ENCODE measurements at regions not wholly inside any gene's neighbourhood (a gene's known extent, or its start where the extent isn't known, plus 50 kb on each side); places are given as distances from the start of the nearest gene placed in this dataset.

DNA sequence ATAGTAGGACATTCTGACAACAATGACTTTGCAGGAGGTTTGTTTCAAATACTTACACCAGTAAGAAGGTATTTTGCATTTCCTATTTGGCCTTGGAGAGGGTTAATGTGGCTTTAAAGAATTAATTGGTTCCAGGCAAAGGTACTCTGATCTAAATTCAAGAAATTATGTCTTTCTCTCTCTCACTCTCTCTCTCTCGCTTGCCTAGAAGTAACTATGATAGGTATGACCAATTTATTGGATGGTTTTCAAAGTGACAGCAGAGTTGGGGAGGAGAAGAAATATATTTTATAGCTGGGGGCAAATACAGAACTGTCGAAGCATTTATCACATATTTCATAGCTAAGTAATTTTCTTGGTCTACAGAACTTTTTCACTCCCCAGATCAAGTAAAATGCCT is 116.0 kb downstream of the ATP6V1G3 start:
- Histone ChIP-seq H3K4me1 (ENCODE audit: control insufficient read depth, insufficient read depth, low read length) (no peaks in the 10 kb centered on the region), H3K27ac (ENCODE audit: low read length) (no peak overlapping the region), H3K36me3 (ENCODE audit: control insufficient read depth, insufficient read depth, low read length) (no peaks in the 10 kb centered on the region), H3K9me3 (ENCODE audit: control insufficient read depth, insufficient read depth, low read depth, low read length) (no peaks in the 10 kb centered on the region), H3K4me3 (ENCODE audit: low read depth in 2 of 2, low read length in 2 of 2) (no peak overlapping the region), H3K27me3 (ENCODE audit: control insufficient read depth, insufficient read depth, low read length) (no peaks in the 10 kb centered on the region)
- in situ Hi-C loops (cut with HindIII; ENCODE audit: low pct_unique_long_range_greater_than_20kb, low sequenced_read_pairs): no loop called here
- ATAC-seq: no peak
- no TSS peak for BruUV-seq (replicated peaks)
- POLR2A ChIA-PET: no interaction called here
- TF ChIP-seq REST (IDR thresholded peaks at IDR 0.05; ENCODE audit: insufficient read depth in 1 of 2, low read depth in 2 of 2, low read length in 1 of 2) (no peak), CTCF (IDR thresholded peaks at IDR 0.05) (no peak), SIN3A (IDR thresholded peaks at IDR 0.05; ENCODE audit: borderline replicate concordance, insufficient read depth, low read depth, low read length) (no peak)
- intact Hi-C loops (cut with micrococcal nuclease; ENCODE audit: unreplicated experiment): no loop called here
- DNase-seq (ENCODE audit: low read depth, low spot score): no peak
- CTCF ChIA-PET: no interaction called here

- H3K36me3 ChIP-seq (ENCODE audit: control insufficient read depth, insufficient read depth, low read length): no peaks in the 10 kb centered on the region
- CTCF ChIA-PET: no interaction called here
- H3K9me3 ChIP-seq (ENCODE audit: control insufficient read depth, insufficient read depth, low read depth, low read length): no peaks in the 10 kb centered on the region
- TF ChIP-seq SIN3A (IDR thresholded peaks at IDR 0.05; ENCODE audit: borderline replicate concordance, insufficient read depth, low read depth, low read length) (no peak), REST (IDR thresholded peaks at IDR 0.05; ENCODE audit: insufficient read depth in 1 of 2, low read depth in 2 of 2, low read length in 1 of 2) (no peak), POLR2AphosphoS5 (IDR thresholded peaks at IDR 0.05; ENCODE audit: low read depth, low read length) (no peak), TCF7L2 (IDR thresholded peaks at IDR 0.05; ENCODE audit: low read depth, low read length) (no peak), CTCF (IDR thresholded peaks at IDR 0.05) (no peak)
- POLR2A ChIA-PET: no interaction called here
- no peaks in the 10 kb centered on the region for H3K27me3 ChIP-seq (ENCODE audit: control insufficient read depth, insufficient read depth, low read length)
- H3K4me3 ChIP-seq (ENCODE audit: low read depth in 2 of 2, low read length in 2 of 2): no peak overlapping the region
- in situ Hi-C loops (cut with HindIII; ENCODE audit: low pct_unique_long_range_greater_than_20kb, low sequenced_read_pairs) (no loop called here), intact Hi-C loops (cut with micrococcal nuclease; ENCODE audit: unreplicated experiment) (no loop called here)
- DNase-seq (ENCODE audit: low read depth, low spot score): no peak
- H3K27ac ChIP-seq (ENCODE audit: low read length): no peak overlapping the region
- no TSS peak for BruUV-seq (replicated peaks)
- H3K4me1 ChIP-seq (ENCODE audit: control insufficient read depth, insufficient read depth, low read length): no peaks in the 10 kb centered on the region
- ATAC-seq: no peak
These were observed 116.8 kb downstream of the ATP6V1G3 start for GRCh38 chr1:198423673-198424072.
